Stimulated activated CD4-positive, alpha-beta T cell treated with anti-CD3 and anti-CD28 coated beads, Interleukin-12 subunit alpha, Interleukin-12 subunit beta, amount 100 ng/mL, for 24 hours (primary cell): ENCODE measurements at regions not wholly inside any gene's neighbourhood (a gene's known extent, or its start where the extent isn't known, plus 50 kb on each side); places are given as distances from the start of the nearest gene placed in this dataset.
"Not testable (repeated sequence)": the region's sequence is repeated elsewhere in the genome, so short reads cannot be mapped to it uniquely, and the experiment has no call there.

Source experiments
- DNase-seq, 2 experiments: peaks; one replicate each; pipeline ENCODE4 v3.0.0-alpha.2; 2020; ENCODE audit warnings: low read depth in 2 of 2

GRCh38 chr5:125251703-125252102, 505.3 kb upstream of the ZNF608 start:
- DNase-seq, result no peak

GRCh38 chr5:125253634-125254033, 507.2 kb upstream of the ZNF608 start:
- DNase-seq, result not testable (repeated sequence)

GRCh38 chr5:125254267-125254666, 507.8 kb upstream of the ZNF608 start:
- no peak for DNase-seq

- DNase-seq, result no peak
Measured at GRCh38 chr5:125256296-125256695, 509.9 kb upstream of the ZNF608 start.

- DNase-seq, result no peak
Measured at GRCh38 chr5:125257057-125257972, 510.9 kb upstream of the ZNF608 start.

GRCh38 chr5:125257997-125258396, 511.6 kb upstream of the ZNF608 start:
- DNase-seq, result no peak

GRCh38 chr5:125258615-125259014, 512.2 kb upstream of the ZNF608 start:
- no peak for DNase-seq

- no peak for DNase-seq
Measured at GRCh38 chr5:125261505-125262250, 515.2 kb upstream of the ZNF608 start.

GRCh38 chr5:125262782-125263181, 516.3 kb upstream of the ZNF608 start:
- no peak for DNase-seq

GRCh38 chr5:125263356-125263755, 516.9 kb upstream of the ZNF608 start:
- no peak for DNase-seq

- no peak for DNase-seq
Measured at GRCh38 chr5:125266106-125266505, 519.7 kb upstream of the ZNF608 start.

GRCh38 chr5:125267636-125268248, 521.3 kb upstream of the ZNF608 start:
- DNase-seq, result no peak

GRCh38 chr5:125269926-125270325, 523.5 kb upstream of the ZNF608 start:
- DNase-seq, result no peak

GRCh38 chr5:125272357-125272756, 525.9 kb upstream of the ZNF608 start:
- no peak for DNase-seq

- DNase-seq, result no peak
Measured at GRCh38 chr5:125274211-125274610, 527.8 kb upstream of the ZNF608 start.

- DNase-seq, result no peak
Measured at GRCh38 chr5:125274938-125275724, 528.7 kb upstream of the ZNF608 start.

GRCh38 chr5:125275725-125276090, 529.3 kb upstream of the ZNF608 start:
- no peak for DNase-seq

GRCh38 chr5:125276096-125276495, 529.7 kb upstream of the ZNF608 start:
- DNase-seq, result no peak

GRCh38 chr5:125277494-125278154, 531.2 kb upstream of the ZNF608 start:
- no peak for DNase-seq

- no peak for DNase-seq
Measured at GRCh38 chr5:125278711-125279110, 532.3 kb upstream of the ZNF608 start.

GRCh38 chr5:125281667-125282066, 535.2 kb upstream of the ZNF608 start:
- no peak for DNase-seq
